ENCODE measurements at regions not wholly inside any gene's neighbourhood (a gene's known extent, or its start where the extent isn't known, plus 50 kb on each side); places are given as distances from the start of the nearest gene placed in this dataset.

DNA sequence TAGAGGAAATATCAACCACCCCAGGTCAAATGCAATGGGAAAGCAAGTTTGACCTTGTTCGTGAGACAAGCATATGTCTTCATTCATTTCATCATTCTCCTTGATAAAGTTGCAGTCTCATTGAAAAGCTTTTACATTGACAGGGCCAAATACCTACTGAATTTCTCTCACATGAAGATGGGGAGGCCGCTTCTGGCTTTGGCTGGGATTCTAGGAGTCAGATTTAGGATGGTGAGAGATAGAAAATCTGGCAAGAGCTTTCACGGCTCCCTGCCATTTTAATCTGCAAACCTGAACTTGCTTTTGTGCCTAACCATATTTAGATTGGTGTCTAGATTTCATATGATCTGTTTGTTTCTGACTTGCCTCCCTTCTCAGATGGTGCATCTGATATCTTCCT, 88.0 kb downstream of the TMEM100 start:
- no peak for DNase-seq (ENCODE audit: low spot score)

DNA sequence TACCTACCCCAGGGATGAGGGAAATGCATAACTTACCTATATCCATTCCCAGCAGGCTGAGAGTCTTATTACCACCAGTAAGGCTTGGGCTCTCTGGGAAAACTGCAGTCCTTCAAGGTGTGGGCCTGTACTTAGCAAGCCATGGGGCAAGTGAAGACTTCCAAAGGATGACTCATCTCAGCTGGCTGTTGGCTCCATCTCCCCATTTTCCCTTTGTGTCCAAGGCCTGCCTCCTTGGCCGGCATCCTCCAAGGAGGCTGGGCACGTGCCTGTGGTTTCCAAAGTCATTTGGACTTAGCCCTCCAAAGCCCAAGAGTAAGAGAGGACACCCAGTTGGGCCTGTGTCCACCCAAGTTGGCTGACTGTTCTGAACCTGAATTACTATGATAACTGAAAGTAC, 89.8 kb downstream of the TMEM100 start:
- no peak for DNase-seq (ENCODE audit: low spot score)

DNA sequence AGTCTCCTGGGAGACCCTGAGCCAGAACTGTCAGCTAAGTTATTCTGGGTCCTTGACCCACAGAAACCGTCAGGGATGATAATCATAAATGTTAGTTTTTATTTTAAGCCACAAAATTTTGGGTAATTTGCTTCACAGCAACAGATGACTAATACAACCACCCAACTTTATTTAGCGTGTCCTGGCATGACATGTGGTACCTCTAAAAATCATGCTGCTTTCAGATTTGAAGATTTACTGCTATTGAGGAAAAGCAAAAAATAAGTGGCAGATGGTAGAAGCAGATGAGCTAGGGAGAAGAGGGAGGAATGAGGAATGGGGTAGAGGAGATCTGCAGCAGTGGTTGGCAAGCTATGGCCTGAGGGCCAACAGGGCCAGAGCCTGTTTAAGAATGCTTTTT, 90.4 kb downstream of the TMEM100 start:
- no peak for DNase-seq (ENCODE audit: low spot score)

DNA sequence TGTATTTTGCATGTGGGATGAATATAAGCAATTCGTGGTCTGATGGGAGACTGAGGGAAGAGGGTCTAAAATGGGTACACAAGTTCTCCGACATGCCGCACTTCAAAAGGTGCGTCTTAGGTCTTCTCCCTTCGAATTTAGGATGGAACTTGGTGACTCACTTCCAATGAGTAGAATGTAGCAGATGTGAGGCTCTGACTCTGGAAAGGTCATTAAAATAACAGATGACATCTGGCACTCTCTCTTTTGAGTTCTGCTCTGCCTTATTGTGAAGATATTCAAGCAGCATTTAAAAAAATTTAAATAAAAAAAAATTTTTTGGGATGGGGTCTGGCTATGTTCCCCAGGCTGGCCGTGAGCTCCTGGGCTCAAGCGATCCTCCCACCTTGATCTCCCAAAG, 92.7 kb downstream of the TMEM100 start:
- no peak for DNase-seq (ENCODE audit: low spot score)

DNA sequence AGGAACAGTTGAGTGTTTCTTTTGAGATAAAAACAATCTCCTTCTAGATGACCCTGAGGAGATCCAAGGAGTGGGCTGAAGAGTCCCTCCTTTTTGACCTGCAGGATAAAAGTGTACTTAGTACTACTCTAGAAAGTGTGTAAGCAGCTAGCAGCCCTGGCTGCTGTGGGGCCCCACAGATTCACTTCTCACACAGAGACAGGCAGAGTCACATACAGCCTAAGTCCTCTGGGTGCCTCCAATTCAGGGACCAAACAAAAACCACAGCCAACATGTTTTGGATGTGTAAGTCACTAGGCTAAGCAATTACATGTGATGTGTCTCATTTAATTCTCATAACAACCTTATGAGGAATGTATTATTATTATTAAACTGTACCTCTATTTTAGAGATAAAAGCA, 97.1 kb downstream of the TMEM100 start:
- DNase-seq (ENCODE audit: low spot score): no peak

DNA sequence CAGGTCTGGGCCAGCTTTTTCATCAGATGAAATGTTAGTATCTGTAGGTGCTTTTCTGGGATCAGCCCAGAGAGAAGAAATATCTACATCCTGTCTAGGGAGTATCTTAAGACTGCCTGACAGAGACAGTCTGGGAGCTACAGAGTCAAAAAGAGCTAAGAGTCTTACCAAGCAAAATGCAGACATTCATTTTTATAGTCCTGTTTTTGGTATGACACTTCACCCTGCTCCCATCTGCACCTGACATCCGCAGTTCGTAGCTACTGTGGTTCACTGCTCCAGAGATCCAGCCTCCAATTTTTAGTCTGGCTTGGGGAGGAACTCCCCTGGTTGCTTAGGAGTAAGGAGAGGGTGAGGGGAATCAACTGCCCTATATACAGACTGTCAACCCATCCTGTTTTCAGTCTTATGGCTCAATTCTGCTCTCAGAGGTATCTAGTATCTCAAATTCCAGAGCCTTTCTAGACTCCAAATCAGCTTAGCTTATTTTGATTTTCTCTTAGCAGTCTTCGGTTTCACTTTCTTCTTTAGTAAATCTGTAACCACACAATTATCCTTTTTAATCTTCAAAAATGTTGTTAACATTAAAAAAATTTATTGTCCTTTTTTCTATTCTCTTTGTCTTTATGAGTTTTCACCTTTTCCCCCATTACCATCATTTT, 97.8 kb downstream of the TMEM100 start:
- DNase-seq (ENCODE audit: low spot score): no peak

DNA sequence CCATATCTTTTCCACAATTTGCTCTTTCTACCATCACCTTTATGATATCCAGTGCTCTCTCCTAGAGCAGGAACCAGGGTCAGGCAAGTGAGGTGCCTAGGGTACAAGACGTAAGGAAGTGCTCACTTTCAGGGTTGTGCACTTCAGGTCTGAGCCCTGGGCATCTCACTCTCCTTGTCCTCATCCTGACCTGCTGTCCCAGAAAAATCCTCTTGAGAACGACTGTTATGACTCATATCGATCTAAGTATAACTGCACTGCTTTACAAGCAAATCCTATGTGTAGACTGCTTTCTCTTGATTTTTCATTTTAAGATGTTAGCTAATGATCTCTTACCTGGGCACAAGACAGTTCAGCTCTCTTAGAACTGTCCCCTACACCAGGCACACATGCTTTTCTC, 100.1 kb downstream of the TMEM100 start:
- no peak for DNase-seq (ENCODE audit: low spot score)

DNA sequence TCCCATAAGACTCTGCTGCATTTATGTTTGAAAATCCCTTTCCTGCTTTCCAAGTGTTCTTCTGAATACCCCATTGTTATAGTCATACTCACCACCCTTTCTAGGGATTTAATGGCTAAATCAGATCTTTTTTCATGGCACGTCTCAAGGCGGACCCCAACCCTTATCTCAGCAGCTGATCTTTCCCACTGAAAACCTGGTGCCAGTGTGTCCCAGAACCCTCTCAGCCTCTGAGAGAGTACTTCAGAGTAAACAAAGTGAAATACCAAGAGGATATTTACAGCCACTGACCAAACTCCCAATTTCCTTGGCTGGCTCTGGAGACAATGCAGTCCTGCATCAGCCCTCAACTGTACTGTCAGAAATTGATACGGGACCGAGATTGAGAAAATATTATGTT, 101.7 kb downstream of the TMEM100 start:
- no peak for DNase-seq (ENCODE audit: low spot score)

DNA sequence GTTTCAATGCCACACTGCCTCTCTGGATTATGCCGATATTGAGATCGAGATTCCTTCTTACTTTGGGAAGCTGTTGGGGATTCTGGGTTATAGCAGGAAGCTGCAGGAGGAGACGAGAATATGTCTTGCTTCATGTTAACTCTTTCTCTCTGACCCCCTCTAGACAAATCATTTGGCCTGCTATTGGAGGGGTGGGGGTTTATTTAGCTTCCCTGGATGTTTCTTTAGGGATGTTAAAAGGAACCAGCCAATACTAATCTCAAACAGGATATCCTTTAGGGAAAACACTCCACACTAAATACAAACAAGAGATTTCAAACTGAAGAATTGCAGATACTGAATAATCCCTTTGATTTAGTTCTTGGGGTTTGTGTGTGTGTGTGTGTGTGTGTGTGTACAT, 102.6 kb downstream of the TMEM100 start:
- no peak for DNase-seq (ENCODE audit: low spot score)

DNA sequence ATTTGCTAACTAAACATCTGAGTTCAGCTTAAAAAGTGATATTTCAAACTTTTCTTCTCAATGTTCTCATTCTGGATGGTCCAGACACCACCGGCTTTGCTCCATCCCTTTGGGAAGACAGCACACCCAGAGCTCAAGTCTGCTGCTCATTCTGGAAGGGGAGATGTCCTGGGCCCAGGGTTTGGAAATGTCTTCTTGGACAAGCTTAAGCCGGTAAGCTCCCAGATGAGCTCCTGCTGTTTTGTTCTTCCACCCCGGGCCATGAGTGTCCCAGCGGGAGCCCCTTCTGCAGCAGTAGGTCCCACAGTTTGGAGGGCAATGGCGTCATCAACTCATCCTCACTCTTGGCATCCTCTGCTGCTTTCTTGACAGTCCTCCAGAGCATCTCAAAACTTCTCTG, 105.2 kb downstream of the TMEM100 start:
- no peak for DNase-seq (ENCODE audit: low spot score)

DNA sequence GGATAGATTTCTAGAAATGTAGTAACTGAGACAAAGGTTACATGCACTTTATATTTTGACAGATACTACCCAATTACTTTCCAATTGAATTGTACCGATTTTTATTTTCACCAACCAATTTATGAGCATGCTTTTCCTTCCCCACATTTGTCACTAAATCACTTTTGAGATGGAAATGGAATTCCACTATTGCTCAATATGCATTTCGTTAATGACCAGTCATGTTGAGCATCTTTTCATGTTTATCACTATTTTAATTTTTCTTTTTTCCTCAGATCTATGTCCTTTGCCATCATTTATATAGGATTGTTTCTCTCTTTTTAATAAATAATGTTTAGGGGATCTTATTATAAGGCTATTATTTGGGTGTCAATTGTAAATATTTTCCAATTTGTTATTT, 102.8 kb upstream of the SMIM36 start:
- no peak for DNase-seq (ENCODE audit: low spot score)

DNA sequence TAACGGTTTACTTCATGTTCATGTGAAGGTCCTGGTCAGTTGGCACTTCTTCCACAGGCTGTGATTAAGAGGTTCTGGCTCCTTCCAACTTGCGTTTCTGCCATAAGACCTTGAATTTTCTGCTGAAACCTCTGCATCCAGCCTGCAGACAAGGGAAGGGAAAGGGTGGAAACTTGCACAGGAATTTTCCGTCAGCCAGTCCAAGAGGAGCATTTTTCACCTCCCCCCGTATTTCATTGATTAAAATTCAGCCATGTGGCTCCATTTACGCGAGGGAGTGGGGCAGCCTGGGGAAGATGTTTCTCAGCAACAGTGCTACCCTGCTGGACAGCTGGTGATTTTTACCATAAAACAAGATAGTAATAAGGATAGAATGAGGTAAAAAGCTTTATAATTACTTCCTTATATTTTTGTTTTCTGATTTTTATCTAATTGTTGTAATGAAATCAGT, 101.5 kb upstream of the SMIM36 start:
- no peak for DNase-seq (ENCODE audit: low spot score)

DNA sequence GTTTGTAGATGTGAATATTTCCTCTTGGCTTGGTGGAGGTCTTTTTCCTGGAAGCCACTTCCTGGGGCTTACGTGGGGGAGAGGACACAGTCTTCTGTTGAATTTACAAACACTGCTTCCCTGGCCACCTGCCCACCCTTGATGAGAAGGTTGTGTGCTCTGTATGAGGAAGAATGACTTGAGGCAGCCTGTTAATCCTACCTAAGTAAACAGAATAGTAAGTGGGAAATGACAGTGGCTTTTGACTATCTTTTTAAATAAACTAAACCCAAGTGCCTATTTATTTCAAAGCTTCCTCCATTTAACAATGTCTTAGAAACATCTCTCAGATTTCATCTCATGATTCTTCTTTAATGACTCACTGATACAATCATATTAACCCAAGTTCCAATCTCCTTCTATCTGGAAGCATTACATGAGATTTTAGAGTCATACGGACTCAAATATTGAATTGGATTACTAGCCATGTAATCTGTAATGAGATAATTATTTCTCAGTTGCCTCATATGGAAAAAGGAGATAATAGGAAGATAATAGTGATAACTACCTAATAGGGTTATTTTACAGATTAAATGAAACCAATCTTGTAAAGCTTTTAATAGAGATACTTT, 96.6 kb upstream of the SMIM36 start:
- DNase-seq (ENCODE audit: low spot score): peak; percentile 9

DNA sequence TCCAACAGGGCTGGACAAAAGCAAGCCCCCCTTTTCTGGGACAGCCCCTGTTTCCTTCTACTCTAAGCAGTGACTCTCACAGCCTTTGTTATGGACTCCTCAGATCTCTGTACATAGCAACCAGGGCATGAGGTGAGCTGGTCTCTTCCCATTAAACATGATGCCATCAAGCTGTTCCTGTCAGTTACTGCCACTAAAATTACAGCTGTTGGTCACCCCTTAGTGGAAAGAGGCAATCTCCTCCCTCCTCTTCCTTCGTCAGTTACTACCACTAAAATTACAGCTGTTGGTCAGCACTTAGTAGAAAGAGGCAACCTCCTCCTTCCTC, 95.2 kb upstream of the SMIM36 start:
- DNase-seq (ENCODE audit: low spot score): no peak

DNA sequence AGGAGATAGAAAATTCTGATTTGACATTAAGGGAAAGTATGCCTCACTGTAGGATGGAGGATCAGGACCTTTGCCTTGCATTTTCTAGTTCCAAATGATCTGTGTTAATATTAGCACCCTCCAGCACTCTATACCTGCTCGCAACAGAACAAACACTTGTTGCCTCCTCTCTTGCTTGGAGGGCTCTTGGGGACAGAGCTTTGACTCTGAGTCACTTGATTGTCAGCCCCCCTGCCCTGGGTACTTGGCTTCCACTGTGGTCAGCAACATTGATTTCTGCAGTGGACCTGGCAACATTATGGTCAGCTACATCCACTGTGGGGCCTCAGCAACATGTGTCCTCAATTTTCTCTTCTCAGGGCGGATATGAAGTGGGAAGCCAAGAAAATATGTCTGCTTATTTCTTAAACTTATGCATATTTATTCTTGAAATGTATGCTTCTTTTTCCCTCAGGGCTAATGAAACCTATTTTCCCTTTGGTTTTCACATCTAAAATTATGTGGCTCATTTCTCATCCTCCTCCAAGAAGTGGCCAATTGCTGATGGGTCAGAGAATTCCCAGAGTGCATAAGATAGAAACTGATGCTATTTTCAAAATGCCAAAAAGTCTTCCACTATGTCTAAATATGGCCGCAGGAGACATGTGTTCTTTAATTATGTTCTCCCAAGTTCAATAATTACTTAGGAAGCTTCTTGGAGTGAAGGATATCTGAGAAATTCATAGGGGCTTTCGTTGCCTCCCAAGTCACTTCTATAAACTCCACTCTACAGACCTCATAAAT, 94.6 kb upstream of the SMIM36 start:
- no peak for DNase-seq (ENCODE audit: low spot score)

DNA sequence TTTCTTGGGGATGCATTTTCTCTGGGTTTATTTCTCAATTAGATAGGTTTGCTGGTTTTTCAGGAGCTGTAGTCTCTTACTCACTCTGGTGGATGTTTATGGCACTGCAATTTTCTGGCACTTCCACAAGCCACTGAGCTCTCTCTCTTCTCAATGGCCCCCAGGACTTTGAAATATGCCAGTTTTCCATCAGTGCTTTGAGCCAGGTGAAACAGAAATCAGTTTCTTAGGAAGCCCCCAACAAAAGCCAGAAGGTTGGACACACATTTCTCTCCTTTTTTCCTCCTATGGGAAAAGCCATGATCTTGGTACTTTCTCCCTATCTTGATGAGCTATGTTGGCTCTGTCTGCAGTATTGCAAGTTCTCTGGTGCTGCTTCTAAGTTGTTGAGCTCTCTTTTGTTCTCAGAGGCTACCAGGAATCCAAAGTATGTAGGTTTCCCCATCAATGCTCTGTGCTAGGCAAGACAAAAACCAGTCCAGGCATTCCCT, 90.7 kb upstream of the SMIM36 start:
- peak; percentile 32 for DNase-seq (ENCODE audit: low spot score)

DNA sequence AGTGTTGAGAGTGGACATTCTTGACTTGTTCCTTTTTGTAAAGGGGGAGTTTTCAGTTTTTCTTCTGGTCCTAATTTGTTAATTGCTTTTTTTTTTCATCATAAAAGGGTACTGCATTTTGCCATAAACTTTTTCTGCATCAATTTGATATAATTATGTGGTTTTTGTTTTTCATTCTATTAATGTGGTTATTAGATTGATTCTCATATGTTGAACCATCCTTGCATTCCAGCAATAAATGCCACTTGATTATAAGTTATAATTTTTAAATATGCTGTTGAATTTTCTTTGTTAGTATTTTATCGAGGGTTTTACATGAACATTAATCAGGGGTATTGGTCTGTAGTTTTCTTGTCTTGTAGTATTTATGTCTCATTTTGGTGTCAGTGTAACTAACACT, 87.2 kb upstream of the SMIM36 start:
- no peak for DNase-seq (ENCODE audit: low spot score)

DNA sequence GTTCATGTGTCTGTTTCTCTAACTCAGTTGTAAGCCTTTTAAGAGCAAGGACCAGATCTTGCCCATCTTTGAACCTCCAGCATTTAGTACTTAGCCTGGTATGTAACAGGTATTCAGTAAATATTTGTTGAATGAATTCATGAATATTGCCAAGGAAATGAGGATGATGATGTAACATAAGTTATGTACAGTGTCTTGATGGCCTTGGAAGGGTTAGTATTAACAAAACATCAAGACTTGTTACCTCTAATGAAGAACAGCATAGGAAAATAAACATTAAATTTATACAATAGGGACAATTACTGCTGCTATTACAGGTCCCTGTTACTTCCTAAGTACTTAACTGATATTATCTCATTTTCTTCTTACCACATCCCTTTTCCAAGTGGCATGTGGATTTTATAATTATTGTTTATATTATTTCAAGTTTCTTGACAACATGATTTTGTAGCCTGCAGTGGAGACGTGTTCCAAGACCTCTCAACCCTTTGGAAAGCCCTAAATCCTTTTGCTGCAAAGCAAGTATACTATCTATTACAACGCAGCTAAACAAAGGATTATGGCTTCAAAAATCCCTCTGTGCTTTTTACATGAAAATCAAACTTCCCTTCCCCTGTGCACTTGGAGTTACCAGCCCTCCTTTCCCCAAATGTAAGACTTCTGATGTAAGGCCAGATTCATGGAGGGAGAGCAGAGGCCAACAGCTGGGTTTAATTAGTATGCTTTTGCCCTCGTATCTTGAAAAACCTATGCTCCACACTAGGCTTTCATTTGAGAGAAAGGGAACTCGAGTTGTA, 77.4 kb upstream of the SMIM36 start:
- no peak for DNase-seq (ENCODE audit: low spot score)

DNA sequence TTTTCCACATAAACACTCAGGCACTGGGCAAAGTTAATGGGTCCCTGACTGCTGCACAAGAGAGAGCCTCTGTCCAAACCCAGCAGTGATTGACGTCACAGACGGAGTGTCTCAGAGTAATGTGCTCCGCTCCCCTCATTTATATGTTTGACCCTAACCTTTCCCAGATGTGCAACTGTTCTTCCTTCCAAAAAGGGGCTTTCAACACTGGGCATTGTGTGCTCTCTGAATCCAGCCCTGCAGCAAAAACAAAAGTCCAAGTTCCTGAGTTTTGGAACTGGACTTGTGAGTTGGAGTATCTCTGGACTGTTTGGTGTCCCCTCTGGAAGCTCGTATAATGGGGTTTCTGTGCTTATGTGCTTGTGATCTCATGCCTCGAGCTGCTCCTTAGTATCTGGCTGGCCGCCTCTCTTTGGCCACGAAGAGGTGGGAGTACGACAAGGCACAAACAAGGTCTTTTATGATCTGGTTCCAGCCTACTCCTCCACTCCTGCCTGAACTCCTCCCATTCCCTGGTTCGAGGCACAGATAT, 76.4 kb upstream of the SMIM36 start:
- DNase-seq (ENCODE audit: low spot score): no peak

DNA sequence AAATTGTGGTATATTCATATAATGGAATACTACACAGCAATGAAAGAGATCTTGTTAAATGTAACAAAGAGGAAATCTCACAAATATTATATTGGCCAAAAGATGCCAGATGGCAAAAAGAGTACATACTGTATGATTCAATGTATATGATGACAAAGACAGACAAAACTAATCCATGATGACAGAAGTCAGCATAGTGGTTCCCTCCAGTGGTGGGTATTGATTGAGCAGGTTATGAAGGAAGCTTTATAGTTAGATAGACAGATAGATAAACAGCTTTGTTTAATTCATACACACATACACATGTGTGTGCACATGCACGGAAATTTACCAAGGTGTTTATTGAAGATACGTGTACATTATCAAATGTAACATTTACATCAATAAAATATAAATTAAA, 74.4 kb upstream of the SMIM36 start:
- no peak for DNase-seq (ENCODE audit: low spot score)

DNA sequence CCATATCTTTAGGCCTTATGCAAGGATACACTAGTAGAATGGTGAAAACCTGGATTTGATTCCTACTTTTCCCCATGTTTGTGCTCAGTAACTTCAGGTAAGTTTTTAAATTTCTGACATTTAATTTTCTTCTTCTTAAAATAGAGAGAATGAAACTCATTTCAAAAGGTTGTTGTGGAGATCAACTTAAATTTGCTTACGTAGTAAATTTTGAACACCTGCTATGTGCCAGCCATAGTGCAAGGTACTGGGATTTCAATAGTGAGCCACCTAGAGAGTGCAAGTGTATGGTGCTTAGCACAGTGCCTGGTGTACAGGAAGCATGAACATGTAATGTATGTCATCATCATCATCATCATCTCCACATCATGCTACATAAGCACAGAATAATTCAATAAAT, 73.6 kb upstream of the SMIM36 start:
- no peak for DNase-seq (ENCODE audit: low spot score)

DNA sequence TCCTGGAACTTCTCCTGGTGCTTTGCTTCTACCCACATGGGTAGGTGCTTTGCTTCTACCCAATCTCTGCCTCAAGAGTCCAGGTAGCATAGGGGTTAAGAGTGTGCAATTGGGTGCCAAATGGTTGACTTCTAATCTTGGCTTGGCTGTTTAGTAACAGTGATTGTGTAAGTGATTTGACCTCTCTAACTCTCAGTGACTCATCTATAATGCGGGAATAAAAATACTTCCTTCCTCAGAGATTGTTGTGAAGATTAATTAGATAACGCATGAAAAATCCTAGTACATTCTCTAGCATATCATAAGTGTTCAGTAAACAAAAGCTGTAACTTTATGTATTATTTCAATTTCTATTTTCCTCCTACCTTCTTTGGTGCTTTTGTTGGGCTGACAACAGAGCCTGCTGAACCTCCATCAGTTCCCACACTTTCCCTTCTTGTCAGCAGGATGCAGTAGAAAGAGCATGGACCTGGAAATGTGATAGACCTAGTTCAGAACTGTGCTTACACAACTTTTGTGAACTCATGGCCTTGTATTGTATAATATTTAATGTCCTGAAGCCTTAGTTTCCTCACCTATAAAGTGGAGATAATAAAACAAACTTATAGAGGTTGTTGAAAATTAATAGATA, 72.9 kb upstream of the SMIM36 start:
- DNase-seq (ENCODE audit: low spot score): no peak

Data from LoVo (cell line).